ENCODE measurements at regions not wholly inside any gene's neighbourhood (a gene's known extent, or its start where the extent isn't known, plus 50 kb on each side); places are given as distances from the start of the nearest gene placed in this dataset.

DNA sequence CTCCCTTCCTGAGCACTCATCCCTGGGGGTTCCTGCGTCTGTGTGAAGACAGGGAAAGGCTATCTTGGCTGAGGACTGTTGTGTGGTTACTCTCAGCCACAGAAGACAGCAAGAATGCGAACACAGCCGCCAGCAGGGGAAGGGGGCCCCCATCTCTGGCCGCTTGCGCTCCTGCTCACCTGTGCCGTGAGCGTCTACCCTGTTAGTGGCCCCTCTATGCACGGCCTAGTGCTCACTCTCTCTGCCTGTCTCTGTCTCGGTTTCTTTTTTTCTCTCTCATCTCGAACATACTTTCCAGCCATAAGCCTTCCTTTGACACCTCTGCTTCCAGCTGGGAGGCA, 206.7 kb upstream of the APCDD1 start:
- no peak overlapping the region for H3K4me3 ChIP-seq
- DNase-seq = no peak
- no peaks in the 10 kb centered on the region for H3F3A ChIP-seq (ENCODE audit: insufficient read depth)
- H3K27me3 ChIP-seq (replicated peaks; ENCODE audit: insufficient read depth) = no peaks in the 10 kb centered on the region
- in situ Hi-C loops (cut with MboI) = no loop called here
- no peaks in the 10 kb centered on the region for H3K79me2 ChIP-seq (ENCODE audit: insufficient read depth)
- no peaks in the 10 kb centered on the region for H3K9me3 ChIP-seq (ENCODE audit: low read depth)
- 89 to 92% methylated on average over 10 of the region's 10 CpGs for WGBS, 2 experiments (ENCODE audit: low coverage in 1 of 2, low lambda C conversion rate in 2 of 2, missing lambda C conversion rate in 2 of 2)
- no peak overlapping the region for H3K9ac ChIP-seq
- H4K20me1 ChIP-seq (ENCODE audit: insufficient read depth) = no peaks in the 10 kb centered on the region
- no peaks in the 10 kb centered on the region for H3K36me3 ChIP-seq (ENCODE audit: low read depth)
- TF ChIP-seq EZH2phosphoT487 (IDR thresholded peaks at IDR 0.05; ENCODE audit: insufficient read depth, low read depth) (no peak), EZH2 (IDR thresholded peaks at IDR 0.05; ENCODE audit: insufficient read depth, poor library complexity, severe bottlenecking) (no peak)
- no peak overlapping the region for H3K4me2 ChIP-seq (ENCODE audit: unreplicated experiment)
- no peak overlapping the region for H3K27ac ChIP-seq
- no peak overlapping the region for H2AFZ ChIP-seq
- H3K9me2 ChIP-seq (ENCODE audit: insufficient read depth) = no peaks in the 10 kb centered on the region
- no peaks in the 10 kb centered on the region for H3K4me1 ChIP-seq (ENCODE audit: insufficient read depth)

DNA sequence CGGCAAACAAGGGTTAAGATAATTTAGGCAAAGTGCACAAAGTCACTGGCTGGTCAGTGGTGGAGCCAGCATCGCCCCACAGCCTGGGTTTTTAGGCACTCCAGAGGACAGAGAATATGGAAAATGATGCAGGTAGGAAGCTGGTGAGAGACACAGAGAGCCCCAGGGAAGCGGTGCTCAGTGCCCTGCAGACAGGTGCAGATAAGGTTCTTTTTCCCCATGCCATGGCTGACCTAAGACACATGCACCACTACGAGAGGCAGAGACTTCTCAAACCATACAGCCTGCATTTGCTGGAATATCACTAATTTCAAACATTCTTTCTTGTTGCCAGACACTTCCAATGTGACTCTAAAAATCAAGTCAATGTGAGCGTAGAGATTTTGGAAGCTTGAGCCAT, 205.7 kb upstream of the APCDD1 start:
- in situ Hi-C loops (cut with MboI) = no loop called here
- no peak for DNase-seq
- Histone ChIP-seq H2AFZ (no peak overlapping the region), H4K20me1 (ENCODE audit: insufficient read depth) (no peaks in the 10 kb centered on the region), H3F3A (ENCODE audit: insufficient read depth) (no peaks in the 10 kb centered on the region), H3K79me2 (ENCODE audit: insufficient read depth) (no peaks in the 10 kb centered on the region), H3K4me1 (ENCODE audit: insufficient read depth) (no peaks in the 10 kb centered on the region), H3K9me3 (ENCODE audit: low read depth) (no peaks in the 10 kb centered on the region), H3K9ac (no peak overlapping the region), H3K27ac (no peak overlapping the region), H3K4me2 (ENCODE audit: unreplicated experiment) (no peak overlapping the region), H3K9me2 (ENCODE audit: insufficient read depth) (no peaks in the 10 kb centered on the region), H3K4me3 (no peak overlapping the region), H3K36me3 (ENCODE audit: low read depth) (no peaks in the 10 kb centered on the region), H3K27me3 (replicated peaks; ENCODE audit: insufficient read depth) (no peaks in the 10 kb centered on the region)
- WGBS, 2 experiments (ENCODE audit: low coverage in 1 of 2, low lambda C conversion rate in 2 of 2, missing lambda C conversion rate in 2 of 2) = 71 to 81% methylated on average over 5 of the region's 5 CpGs
- no peak for TF ChIP-seq EZH2 (IDR thresholded peaks at IDR 0.05; ENCODE audit: insufficient read depth, poor library complexity, severe bottlenecking)
- TF ChIP-seq EZH2phosphoT487 (IDR thresholded peaks at IDR 0.05; ENCODE audit: insufficient read depth, low read depth) = no peak

DNA sequence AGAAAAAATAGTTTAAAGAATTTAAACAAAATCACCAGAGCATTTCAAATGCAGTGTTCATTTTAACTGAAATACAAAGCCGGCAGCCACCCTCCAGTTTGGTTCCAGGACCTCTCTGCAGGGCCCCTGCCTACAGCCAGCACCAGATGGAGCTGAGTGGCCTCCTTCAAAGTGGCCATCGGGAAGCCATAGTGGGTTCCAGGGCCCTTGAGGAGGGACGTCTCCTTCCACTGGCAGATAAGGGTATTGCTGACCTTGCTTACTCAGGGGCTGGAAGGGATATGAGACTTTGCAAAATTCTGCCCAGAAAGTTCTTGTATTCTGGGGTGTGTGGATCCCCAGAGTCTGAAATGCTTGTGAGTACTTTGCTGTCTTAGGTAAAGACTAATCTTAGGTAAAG, 205.2 kb upstream of the APCDD1 start:
- 81 to 87% methylated on average over 3 of the region's 3 CpGs for WGBS, 2 experiments (ENCODE audit: low coverage in 1 of 2, low lambda C conversion rate in 2 of 2, missing lambda C conversion rate in 2 of 2)
- H2AFZ ChIP-seq = no peak overlapping the region
- no peaks in the 10 kb centered on the region for H3F3A ChIP-seq (ENCODE audit: insufficient read depth)
- in situ Hi-C loops (cut with MboI) = no loop called here
- no peak overlapping the region for H3K9ac ChIP-seq
- no peaks in the 10 kb centered on the region for H3K9me2 ChIP-seq (ENCODE audit: insufficient read depth)
- H3K27ac ChIP-seq = no peak overlapping the region
- H3K27me3 ChIP-seq (replicated peaks; ENCODE audit: insufficient read depth) = no peaks in the 10 kb centered on the region
- no peaks in the 10 kb centered on the region for H3K9me3 ChIP-seq (ENCODE audit: low read depth)
- H3K4me1 ChIP-seq (ENCODE audit: insufficient read depth) = no peaks in the 10 kb centered on the region
- DNase-seq = no peak
- H3K4me2 ChIP-seq (ENCODE audit: unreplicated experiment) = no peak overlapping the region
- TF ChIP-seq EZH2phosphoT487 (IDR thresholded peaks at IDR 0.05; ENCODE audit: insufficient read depth, low read depth) (no peak), EZH2 (IDR thresholded peaks at IDR 0.05; ENCODE audit: insufficient read depth, poor library complexity, severe bottlenecking) (no peak)
- no peaks in the 10 kb centered on the region for H4K20me1 ChIP-seq (ENCODE audit: insufficient read depth)
- no peak overlapping the region for H3K4me3 ChIP-seq
- H3K79me2 ChIP-seq (ENCODE audit: insufficient read depth) = no peaks in the 10 kb centered on the region
- H3K36me3 ChIP-seq (ENCODE audit: low read depth) = no peaks in the 10 kb centered on the region

DNA sequence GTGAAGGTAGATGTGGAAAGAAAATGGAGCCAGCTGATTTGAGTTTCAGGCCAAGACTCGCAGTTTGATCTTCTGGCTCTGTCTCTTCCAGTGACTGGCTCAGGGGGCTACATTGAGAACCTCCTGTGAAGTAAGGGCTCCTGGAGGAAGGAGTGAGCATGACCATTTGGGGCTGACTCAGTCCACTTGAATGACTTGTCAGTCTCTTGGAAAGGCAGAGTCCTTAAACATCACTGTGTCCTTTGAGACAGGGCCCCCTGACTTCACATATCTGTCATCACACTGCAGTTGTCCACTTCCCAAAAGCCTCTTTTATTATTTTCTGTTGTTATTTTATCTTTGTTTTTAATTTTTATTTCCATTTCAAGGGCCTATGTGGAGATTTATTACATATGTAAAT, 204.6 kb upstream of the APCDD1 start:
- Histone ChIP-seq H3K36me3 (ENCODE audit: low read depth) (no peaks in the 10 kb centered on the region), H3K9ac (no peak overlapping the region), H3K4me2 (ENCODE audit: unreplicated experiment) (no peak overlapping the region), H3K9me2 (ENCODE audit: insufficient read depth) (no peaks in the 10 kb centered on the region), H3K9me3 (ENCODE audit: low read depth) (no peaks in the 10 kb centered on the region), H3K27ac (no peak overlapping the region), H3K27me3 (replicated peaks; ENCODE audit: insufficient read depth) (no peaks in the 10 kb centered on the region), H3K4me1 (ENCODE audit: insufficient read depth) (no peaks in the 10 kb centered on the region), H2AFZ (no peak overlapping the region), H3K79me2 (ENCODE audit: insufficient read depth) (no peaks in the 10 kb centered on the region), H4K20me1 (ENCODE audit: insufficient read depth) (no peaks in the 10 kb centered on the region), H3F3A (ENCODE audit: insufficient read depth) (no peaks in the 10 kb centered on the region), H3K4me3 (no peak overlapping the region)
- TF ChIP-seq EZH2 (IDR thresholded peaks at IDR 0.05; ENCODE audit: insufficient read depth, poor library complexity, severe bottlenecking) (no peak), EZH2phosphoT487 (IDR thresholded peaks at IDR 0.05; ENCODE audit: insufficient read depth, low read depth) (no peak)
- in situ Hi-C loops (cut with MboI) = no loop called here
- no peak for DNase-seq
- WGBS, 2 experiments (ENCODE audit: low coverage in 1 of 2, low lambda C conversion rate in 2 of 2, missing lambda C conversion rate in 2 of 2) = 91 to 94% methylated on average over 1 of the region's 1 CpG

DNA sequence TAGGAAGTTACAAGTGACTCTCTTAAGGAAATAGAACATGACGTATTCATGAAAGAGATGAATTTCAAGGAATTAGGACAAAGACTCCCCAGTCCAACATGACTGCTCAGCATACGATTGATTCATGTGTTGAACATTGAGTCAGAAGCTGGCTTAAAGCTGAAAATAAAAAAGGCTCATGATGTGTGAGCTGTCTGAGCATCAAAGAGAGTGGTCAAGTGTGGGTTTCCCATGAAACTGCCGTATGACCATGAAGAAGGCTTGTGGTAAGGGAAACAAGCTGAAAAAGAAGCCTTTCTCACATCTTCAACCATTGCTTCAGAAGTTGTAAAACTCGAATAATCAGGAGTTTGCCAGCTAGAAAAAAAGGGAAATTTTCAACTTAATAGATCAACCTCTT, 201.9 kb upstream of the APCDD1 start:
- no peak for TF ChIP-seq EZH2phosphoT487 (IDR thresholded peaks at IDR 0.05; ENCODE audit: insufficient read depth, low read depth)
- TF ChIP-seq EZH2 (IDR thresholded peaks at IDR 0.05; ENCODE audit: insufficient read depth, poor library complexity, severe bottlenecking) = no peak
- Histone ChIP-seq H4K20me1 (ENCODE audit: insufficient read depth) (no peaks in the 10 kb centered on the region), H3K4me2 (ENCODE audit: unreplicated experiment) (no peak overlapping the region), H3K79me2 (ENCODE audit: insufficient read depth) (no peaks in the 10 kb centered on the region), H3F3A (ENCODE audit: insufficient read depth) (no peaks in the 10 kb centered on the region), H3K36me3 (ENCODE audit: low read depth) (no peaks in the 10 kb centered on the region), H3K27ac (no peak overlapping the region), H3K4me1 (ENCODE audit: insufficient read depth) (no peaks in the 10 kb centered on the region), H2AFZ (no peak overlapping the region), H3K9me2 (ENCODE audit: insufficient read depth) (no peaks in the 10 kb centered on the region), H3K9me3 (ENCODE audit: low read depth) (no peaks in the 10 kb centered on the region), H3K4me3 (no peak overlapping the region), H3K27me3 (replicated peaks; ENCODE audit: insufficient read depth) (no peaks in the 10 kb centered on the region), H3K9ac (no peak overlapping the region)
- 33 to 42% methylated on average over 4 of the region's 4 CpGs for WGBS, 2 experiments (ENCODE audit: low coverage in 1 of 2, low lambda C conversion rate in 2 of 2, missing lambda C conversion rate in 2 of 2)
- in situ Hi-C loops (cut with MboI) = no loop called here
- no peak for DNase-seq

All from GM23248 (cell line).